Astrocyte of the spinal cord (primary cell): ENCODE measurements at regions not wholly inside any gene's neighbourhood (a gene's known extent, or its start where the extent isn't known, plus 50 kb on each side); places are given as distances from the start of the nearest gene placed in this dataset.

Experiments used
- DNase-seq: peaks from one replicate; pipeline ENCODE4 v3.0.0; 2011; ENCODE audit warnings: low read depth, low spot score
- H3K4me3 ChIP-seq: 2 replicates; pipeline ENCODE4 v1.5.1; 2011; ENCODE audit warnings: low read depth, mild to moderate bottlenecking, low read length, moderate library complexity
- in situ Hi-C: cut with HindIII; loops from 2 replicates; pipeline ENCODE4 v1.10.0; 2017; ENCODE audit warnings: low sequenced_read_pairs
- TF ChIP-seq, protein P1 (sequence below): IDR thresholded peaks from 2 replicates; pipeline ENCODE4 v1.5.1; 2012; ENCODE audit warnings: low read depth, mild to moderate bottlenecking, low read length, inconsistent platforms

GRCh38 chr5:58244819-58245475, 214.9 kb downstream of the PLK2 start:
- TF ChIP-seq, protein P1, sequence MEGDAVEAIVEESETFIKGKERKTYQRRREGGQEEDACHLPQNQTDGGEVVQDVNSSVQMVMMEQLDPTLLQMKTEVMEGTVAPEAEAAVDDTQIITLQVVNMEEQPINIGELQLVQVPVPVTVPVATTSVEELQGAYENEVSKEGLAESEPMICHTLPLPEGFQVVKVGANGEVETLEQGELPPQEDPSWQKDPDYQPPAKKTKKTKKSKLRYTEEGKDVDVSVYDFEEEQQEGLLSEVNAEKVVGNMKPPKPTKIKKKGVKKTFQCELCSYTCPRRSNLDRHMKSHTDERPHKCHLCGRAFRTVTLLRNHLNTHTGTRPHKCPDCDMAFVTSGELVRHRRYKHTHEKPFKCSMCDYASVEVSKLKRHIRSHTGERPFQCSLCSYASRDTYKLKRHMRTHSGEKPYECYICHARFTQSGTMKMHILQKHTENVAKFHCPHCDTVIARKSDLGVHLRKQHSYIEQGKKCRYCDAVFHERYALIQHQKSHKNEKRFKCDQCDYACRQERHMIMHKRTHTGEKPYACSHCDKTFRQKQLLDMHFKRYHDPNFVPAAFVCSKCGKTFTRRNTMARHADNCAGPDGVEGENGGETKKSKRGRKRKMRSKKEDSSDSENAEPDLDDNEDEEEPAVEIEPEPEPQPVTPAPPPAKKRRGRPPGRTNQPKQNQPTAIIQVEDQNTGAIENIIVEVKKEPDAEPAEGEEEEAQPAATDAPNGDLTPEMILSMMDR: no peak
- no peak for DNase-seq
- in situ Hi-C loops: no loop called here
- no peak overlapping the region for H3K4me3 ChIP-seq

GRCh38 chr5:58241389-58241788, 218.5 kb downstream of the PLK2 start:
- in situ Hi-C loops: no loop called here
- no peak for DNase-seq
- H3K4me3 ChIP-seq: no peak overlapping the region
- TF ChIP-seq, protein P1: no peak

DNA sequence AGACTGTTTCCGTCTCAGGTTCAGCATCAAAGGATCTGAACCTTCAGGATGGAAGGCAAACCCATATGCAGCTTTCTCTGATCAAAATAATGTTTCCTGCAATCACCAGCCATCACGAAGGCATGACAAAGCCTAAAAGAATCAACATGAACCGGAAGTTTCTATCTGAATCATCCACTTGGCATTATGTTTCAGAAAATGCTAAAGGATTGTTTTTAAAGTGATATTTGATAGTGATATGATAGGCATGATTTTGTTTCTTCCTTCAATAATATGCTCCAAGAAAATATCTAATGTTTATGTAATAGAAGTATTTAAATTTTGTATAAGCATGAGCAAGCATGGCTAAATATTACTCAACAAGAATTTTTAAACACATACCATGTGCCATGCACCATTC, 219.6 kb downstream of the PLK2 start:
- no peak overlapping the region for H3K4me3 ChIP-seq
- peak; percentile 55 for DNase-seq
- TF ChIP-seq, protein P1: no peak
- in situ Hi-C loops: no loop called here

GRCh38 chr5:58239731-58240130, 220.2 kb downstream of the PLK2 start:
- TF ChIP-seq, protein P1: no peak
- in situ Hi-C loops: no loop called here
- no peak overlapping the region for H3K4me3 ChIP-seq
- no peak for DNase-seq

DNA sequence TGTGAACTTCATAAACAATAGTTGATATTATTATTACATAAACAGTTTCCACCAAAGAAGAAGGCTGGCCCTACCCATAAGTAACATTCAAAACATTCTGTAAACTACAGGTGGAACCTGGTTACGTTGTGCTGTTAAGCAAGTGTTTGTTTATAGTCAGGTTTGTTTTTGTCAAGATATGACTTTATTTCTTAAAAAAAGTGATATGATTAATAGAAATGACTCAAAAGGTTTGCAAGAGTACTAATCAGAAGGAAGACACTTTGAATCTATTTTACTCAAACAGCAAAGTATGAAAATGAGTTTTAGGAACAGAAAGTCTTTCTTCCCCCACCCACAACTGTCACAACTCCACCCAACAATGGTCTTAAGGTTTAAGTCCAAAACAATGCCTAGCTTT, 220.8 kb downstream of the PLK2 start:
- in situ Hi-C loops: no loop called here
- TF ChIP-seq, protein P1: no peak

DNA sequence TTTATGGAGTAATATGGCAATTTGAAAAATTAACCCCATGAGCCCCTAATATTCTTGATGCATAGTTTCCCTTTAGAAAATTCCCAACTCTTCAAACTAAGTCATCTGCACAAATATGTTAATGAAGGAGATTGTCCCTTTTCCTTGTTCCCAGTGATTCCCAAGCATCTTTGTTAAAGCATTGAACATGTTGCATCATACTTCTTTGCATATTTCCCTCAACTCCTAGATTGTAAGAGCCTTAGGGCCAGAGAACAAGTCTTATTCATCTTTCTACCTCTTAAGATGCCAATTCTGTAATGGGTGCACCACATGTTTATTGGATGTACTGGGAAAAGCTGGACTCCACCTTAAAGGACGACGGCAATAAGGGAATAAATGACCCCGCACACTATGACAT, 223.4 kb downstream of the PLK2 start:
- in situ Hi-C loops: no loop called here
- no peak overlapping the region for H3K4me3 ChIP-seq
- TF ChIP-seq, protein P1: no peak
- DNase-seq: no peak

More for the DNA sequence above, 220.8 kb downstream of the PLK2 start:
- no peak overlapping the region for H3K4me3 ChIP-seq
- no peak for DNase-seq
